ENCODE measurements at regions not wholly inside any gene's neighbourhood (a gene's known extent, or its start where the extent isn't known, plus 50 kb on each side); places are given as distances from the start of the nearest gene placed in this dataset.

- H3K36me3 Mint-ChIP-seq (ENCODE audit: low read depth) = no peaks in the 10 kb centered on the region
- no peaks in the 10 kb centered on the region for H3K4me1 Mint-ChIP-seq (ENCODE audit: low read depth)
- H3K4me3 Mint-ChIP-seq = no peak overlapping the region
- peaks cover 17% of the 10 kb centered on the region for H3K9me3 Mint-ChIP-seq
- H3K27me3 Mint-ChIP-seq (ENCODE audit: low read depth) = no peaks in the 10 kb centered on the region
- intact Hi-C loops (cut with micrococcal nuclease) = no loop called here
- CTCF ChIA-PET = no interaction called here
- no peak for DNase-seq
- no peak overlapping the region for H3K27ac Mint-ChIP-seq
Observed at GRCh38 chr13:72062566-72062965, 195.6 kb upstream of the DACH1 start.

- no peak for DNase-seq
- CTCF ChIA-PET = no interaction called here
- Mint-ChIP-seq H3K4me3 (no peak overlapping the region), H3K4me1 (ENCODE audit: low read depth) (no peaks in the 10 kb centered on the region), H3K27me3 (ENCODE audit: low read depth) (no peaks in the 10 kb centered on the region), H3K9me3 (peaks cover 16% of the 10 kb centered on the region), H3K27ac (no peak overlapping the region), H3K36me3 (ENCODE audit: low read depth) (no peaks in the 10 kb centered on the region)
- intact Hi-C loops (cut with micrococcal nuclease) = no loop called here
Observed at GRCh38 chr13:72061613-72062012, 194.6 kb upstream of the DACH1 start.

GRCh38 chr13:72050251-72050650 is 183.2 kb upstream of the DACH1 start:
- CTCF ChIA-PET = no interaction called here
- DNase-seq = no peak
- no peak overlapping the region for H3K27ac Mint-ChIP-seq
- H3K27me3 Mint-ChIP-seq (ENCODE audit: low read depth) = no peaks in the 10 kb centered on the region
- intact Hi-C loops (cut with micrococcal nuclease) = no loop called here
- no peaks in the 10 kb centered on the region for H3K4me1 Mint-ChIP-seq (ENCODE audit: low read depth)
- H3K4me3 Mint-ChIP-seq = no peak overlapping the region
- H3K36me3 Mint-ChIP-seq (ENCODE audit: low read depth) = no peaks in the 10 kb centered on the region
- H3K9me3 Mint-ChIP-seq = peaks cover 3% of the 10 kb centered on the region

- no peaks in the 10 kb centered on the region for H3K36me3 Mint-ChIP-seq (ENCODE audit: low read depth)
- no peaks in the 10 kb centered on the region for H3K4me1 Mint-ChIP-seq (ENCODE audit: low read depth)
- H3K27me3 Mint-ChIP-seq (ENCODE audit: low read depth) = no peaks in the 10 kb centered on the region
- DNase-seq = no peak
- H3K4me3 Mint-ChIP-seq = no peak overlapping the region
- H3K9me3 Mint-ChIP-seq = peaks cover 2% of the 10 kb centered on the region
- CTCF ChIA-PET = no interaction called here
- intact Hi-C loops (cut with micrococcal nuclease) = no loop called here
- no peak overlapping the region for H3K27ac Mint-ChIP-seq
Observed at GRCh38 chr13:72043366-72043765, 176.4 kb upstream of the DACH1 start.

GRCh38 chr13:72041165-72041564 is 174.2 kb upstream of the DACH1 start:
- Mint-ChIP-seq H3K4me3 (no peak overlapping the region), H3K36me3 (ENCODE audit: low read depth) (no peaks in the 10 kb centered on the region), H3K27me3 (ENCODE audit: low read depth) (no peaks in the 10 kb centered on the region), H3K4me1 (ENCODE audit: low read depth) (no peaks in the 10 kb centered on the region), H3K27ac (no peak overlapping the region), H3K9me3 (peaks cover 2% of the 10 kb centered on the region)
- intact Hi-C loops (cut with micrococcal nuclease) = no loop called here
- CTCF ChIA-PET = no interaction called here
- no peak for DNase-seq

GRCh38 chr13:72039126-72039525 is 172.1 kb upstream of the DACH1 start:
- H3K27me3 Mint-ChIP-seq (ENCODE audit: low read depth) = no peaks in the 10 kb centered on the region
- H3K27ac Mint-ChIP-seq = no peak overlapping the region
- no peak overlapping the region for H3K4me3 Mint-ChIP-seq
- no peaks in the 10 kb centered on the region for H3K36me3 Mint-ChIP-seq (ENCODE audit: low read depth)
- no peak for DNase-seq
- CTCF ChIA-PET = no interaction called here
- peaks cover 2% of the 10 kb centered on the region for H3K9me3 Mint-ChIP-seq
- H3K4me1 Mint-ChIP-seq (ENCODE audit: low read depth) = no peaks in the 10 kb centered on the region
- intact Hi-C loops (cut with micrococcal nuclease) = no loop called here

GRCh38 chr13:72029981-72030380 is 163.0 kb upstream of the DACH1 start:
- intact Hi-C loops (cut with micrococcal nuclease) = no loop called here
- DNase-seq = no peak
- Mint-ChIP-seq H3K27me3 (ENCODE audit: low read depth) (no peaks in the 10 kb centered on the region), H3K36me3 (ENCODE audit: low read depth) (no peaks in the 10 kb centered on the region), H3K4me3 (no peak overlapping the region), H3K9me3 (peaks cover 10% of the 10 kb centered on the region), H3K27ac (no peak overlapping the region), H3K4me1 (ENCODE audit: low read depth) (no peaks in the 10 kb centered on the region)
- CTCF ChIA-PET = no interaction called here

- Mint-ChIP-seq H3K27me3 (ENCODE audit: low read depth) (no peaks in the 10 kb centered on the region), H3K4me3 (no peak overlapping the region)
Observed at GRCh38 chr13:72025836-72026235, 158.8 kb upstream of the DACH1 start.

GRCh38 chr13:72023895-72024294 is 156.9 kb upstream of the DACH1 start:
- Mint-ChIP-seq H3K36me3 (ENCODE audit: low read depth) (no peaks in the 10 kb centered on the region), H3K4me1 (ENCODE audit: low read depth) (no peaks in the 10 kb centered on the region), H3K27me3 (ENCODE audit: low read depth) (no peaks in the 10 kb centered on the region), H3K27ac (no peak overlapping the region), H3K9me3 (no peaks in the 10 kb centered on the region), H3K4me3 (no peak overlapping the region)
- DNase-seq = no peak
- intact Hi-C loops (cut with micrococcal nuclease) = no loop called here
- CTCF ChIA-PET = no interaction called here

More at GRCh38 chr13:72025836-72026235, 158.8 kb upstream of the DACH1 start:
- DNase-seq = no peak
- Mint-ChIP-seq H3K9me3 (peaks cover 6% of the 10 kb centered on the region), H3K36me3 (ENCODE audit: low read depth) (no peaks in the 10 kb centered on the region), H3K27ac (no peak overlapping the region), H3K4me1 (ENCODE audit: low read depth) (no peaks in the 10 kb centered on the region)
- CTCF ChIA-PET = no interaction called here
- intact Hi-C loops (cut with micrococcal nuclease) = no loop called here

- Mint-ChIP-seq H3K9me3 (peaks cover 3% of the 10 kb centered on the region), H3K4me3 (no peak overlapping the region), H3K36me3 (ENCODE audit: low read depth) (no peaks in the 10 kb centered on the region), H3K4me1 (ENCODE audit: low read depth) (no peaks in the 10 kb centered on the region), H3K27me3 (ENCODE audit: low read depth) (no peaks in the 10 kb centered on the region), H3K27ac (no peak overlapping the region)
- intact Hi-C loops (cut with micrococcal nuclease) = no loop called here
- CTCF ChIA-PET = no interaction called here
- no peak for DNase-seq
Observed at GRCh38 chr13:72005455-72005854, 138.5 kb upstream of the DACH1 start.

- no peak for DNase-seq
- peaks cover 3% of the 10 kb centered on the region for H3K9me3 Mint-ChIP-seq
- no peaks in the 10 kb centered on the region for H3K4me1 Mint-ChIP-seq (ENCODE audit: low read depth)
- no peak overlapping the region for H3K27ac Mint-ChIP-seq
- no peak overlapping the region for H3K4me3 Mint-ChIP-seq
- H3K27me3 Mint-ChIP-seq (ENCODE audit: low read depth) = no peaks in the 10 kb centered on the region
- intact Hi-C loops (cut with micrococcal nuclease) = no loop called here
- CTCF ChIA-PET = no interaction called here
- H3K36me3 Mint-ChIP-seq (ENCODE audit: low read depth) = no peaks in the 10 kb centered on the region
Observed at GRCh38 chr13:72004784-72005374, 137.9 kb upstream of the DACH1 start.

GRCh38 chr13:72004246-72004645 is 137.2 kb upstream of the DACH1 start:
- CTCF ChIA-PET = no interaction called here
- Mint-ChIP-seq H3K9me3 (peaks cover 1% of the 10 kb centered on the region), H3K4me3 (no peak overlapping the region), H3K27me3 (ENCODE audit: low read depth) (no peaks in the 10 kb centered on the region), H3K27ac (no peak overlapping the region), H3K36me3 (ENCODE audit: low read depth) (no peaks in the 10 kb centered on the region), H3K4me1 (ENCODE audit: low read depth) (no peaks in the 10 kb centered on the region)
- DNase-seq = no peak
- intact Hi-C loops (cut with micrococcal nuclease) = no loop called here

GRCh38 chr13:71998223-71998622 is 131.2 kb upstream of the DACH1 start:
- H3K27ac Mint-ChIP-seq = no peak overlapping the region
- H3K36me3 Mint-ChIP-seq (ENCODE audit: low read depth) = no peaks in the 10 kb centered on the region
- H3K27me3 Mint-ChIP-seq (ENCODE audit: low read depth) = no peaks in the 10 kb centered on the region
- H3K9me3 Mint-ChIP-seq = peaks cover 3% of the 10 kb centered on the region
- CTCF ChIA-PET = no interaction called here
- H3K4me3 Mint-ChIP-seq = no peak overlapping the region
- DNase-seq = no peak
- intact Hi-C loops (cut with micrococcal nuclease) = no loop called here
- no peaks in the 10 kb centered on the region for H3K4me1 Mint-ChIP-seq (ENCODE audit: low read depth)

- Mint-ChIP-seq H3K9me3 (peaks cover 10% of the 10 kb centered on the region), H3K27me3 (ENCODE audit: low read depth) (no peaks in the 10 kb centered on the region), H3K27ac (no peak overlapping the region), H3K4me1 (ENCODE audit: low read depth) (no peaks in the 10 kb centered on the region), H3K4me3 (no peak overlapping the region), H3K36me3 (ENCODE audit: low read depth) (no peaks in the 10 kb centered on the region)
- intact Hi-C loops (cut with micrococcal nuclease) = no loop called here
- DNase-seq = no peak
- CTCF ChIA-PET = no interaction called here
Observed at GRCh38 chr13:71979616-71980015, 112.6 kb upstream of the DACH1 start.
